ENCODE measurements at regions not wholly inside any gene's neighbourhood (a gene's known extent, or its start where the extent isn't known, plus 50 kb on each side); places are given as distances from the start of the nearest gene placed in this dataset.

- in situ Hi-C loops (cut with MboI) = no loop called here
- FAIRE-seq (peak; percentile 27), DNase-seq (ENCODE audit: low read depth, low spot score) (no peak), ATAC-seq (peak; percentile 71)
- Histone ChIP-seq H3K9me3 (replicated peaks; ENCODE audit: control insufficient read depth, insufficient read depth, low read length) (no peaks in the 10 kb centered on the region; the same call in 2 of the 3 replicates), H3K27ac (ENCODE audit: control insufficient read depth, insufficient read depth) (no peak overlapping the region), H3K4me3 (no peak overlapping the region), H3K4me1 (ENCODE audit: control insufficient read depth, insufficient read depth, low read length) (no peaks in the 10 kb centered on the region), H2AFZ (ENCODE audit: control insufficient read depth, low read depth, low read length) (no peak overlapping the region), H3K9ac (ENCODE audit: control insufficient read depth, insufficient read depth, low read length) (no peak overlapping the region), H3K4me2 (ENCODE audit: control insufficient read depth, insufficient read depth) (no peak overlapping the region), H4K20me1 (ENCODE audit: control insufficient read depth, insufficient read depth) (no peaks in the 10 kb centered on the region), H3K36me3 (ENCODE audit: control insufficient read depth in 2 of 2, insufficient read depth in 2 of 2, low read length in 1 of 2) (no peaks in the 10 kb centered on the region), H3K27me3 (replicated peaks in 1 of 2; ENCODE audit: control insufficient read depth in 2 of 2, insufficient read depth in 2 of 2, low read length in 1 of 2) (no peaks in the 10 kb centered on the region), H3K79me2 (ENCODE audit: control insufficient read depth, insufficient read depth, low read length) (no peaks in the 10 kb centered on the region)
- TF ChIP-seq TCF3 (IDR thresholded peaks at IDR 0.05; ENCODE audit: borderline replicate concordance, insufficient read depth, low read depth, low read length) = no peak
- no peak for TF ChIP-seq HCFC1 (IDR thresholded peaks at IDR 0.05; ENCODE audit: low read length)
- TF ChIP-seq SREBF1 (IDR thresholded peaks at IDR 0.05; ENCODE audit: low read length) = no peak
- no peak for TF ChIP-seq RAD21 (IDR thresholded peaks at IDR 0.05; ENCODE audit: insufficient read depth, low read depth, low read length)
- TF ChIP-seq POLR2AphosphoS2 (IDR thresholded peaks at IDR 0.05; ENCODE audit: low read depth, low read length) = no peak
- no peak for TF ChIP-seq PBX3 (IDR thresholded peaks at IDR 0.05; ENCODE audit: insufficient replicate concordance, low read depth, low read length)
- no peak for TF ChIP-seq DPF2 (IDR thresholded peaks at IDR 0.05)
- no peak for TF ChIP-seq CEBPB (IDR thresholded peaks at IDR 0.05; ENCODE audit: borderline replicate concordance in 1 of 2, low read depth in 2 of 2, low read length in 2 of 2)
- TF ChIP-seq MAX (IDR thresholded peaks at IDR 0.05; ENCODE audit: low read depth, low read length) = no peak
- TF ChIP-seq ZNF217 (IDR thresholded peaks at IDR 0.05) = no peak
- TF ChIP-seq, protein P1, sequence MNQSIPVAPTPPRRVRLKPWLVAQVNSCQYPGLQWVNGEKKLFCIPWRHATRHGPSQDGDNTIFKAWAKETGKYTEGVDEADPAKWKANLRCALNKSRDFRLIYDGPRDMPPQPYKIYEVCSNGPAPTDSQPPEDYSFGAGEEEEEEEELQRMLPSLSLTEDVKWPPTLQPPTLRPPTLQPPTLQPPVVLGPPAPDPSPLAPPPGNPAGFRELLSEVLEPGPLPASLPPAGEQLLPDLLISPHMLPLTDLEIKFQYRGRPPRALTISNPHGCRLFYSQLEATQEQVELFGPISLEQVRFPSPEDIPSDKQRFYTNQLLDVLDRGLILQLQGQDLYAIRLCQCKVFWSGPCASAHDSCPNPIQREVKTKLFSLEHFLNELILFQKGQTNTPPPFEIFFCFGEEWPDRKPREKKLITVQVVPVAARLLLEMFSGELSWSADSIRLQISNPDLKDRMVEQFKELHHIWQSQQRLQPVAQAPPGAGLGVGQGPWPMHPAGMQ (IDR thresholded peaks at IDR 0.05; ENCODE audit: borderline replicate concordance) = no peak
- no peak for TF ChIP-seq POU2F2 (IDR thresholded peaks at IDR 0.05; ENCODE audit: borderline replicate concordance, low read depth, low read length)
- TF ChIP-seq IRF3 (IDR thresholded peaks at IDR 0.05) = no peak
- no peak for TF ChIP-seq RFX5 (IDR thresholded peaks at IDR 0.05; ENCODE audit: low read depth, low read length)
- no peak for TF ChIP-seq FOXK2 (IDR thresholded peaks at IDR 0.05)
- TF ChIP-seq, protein P2, sequence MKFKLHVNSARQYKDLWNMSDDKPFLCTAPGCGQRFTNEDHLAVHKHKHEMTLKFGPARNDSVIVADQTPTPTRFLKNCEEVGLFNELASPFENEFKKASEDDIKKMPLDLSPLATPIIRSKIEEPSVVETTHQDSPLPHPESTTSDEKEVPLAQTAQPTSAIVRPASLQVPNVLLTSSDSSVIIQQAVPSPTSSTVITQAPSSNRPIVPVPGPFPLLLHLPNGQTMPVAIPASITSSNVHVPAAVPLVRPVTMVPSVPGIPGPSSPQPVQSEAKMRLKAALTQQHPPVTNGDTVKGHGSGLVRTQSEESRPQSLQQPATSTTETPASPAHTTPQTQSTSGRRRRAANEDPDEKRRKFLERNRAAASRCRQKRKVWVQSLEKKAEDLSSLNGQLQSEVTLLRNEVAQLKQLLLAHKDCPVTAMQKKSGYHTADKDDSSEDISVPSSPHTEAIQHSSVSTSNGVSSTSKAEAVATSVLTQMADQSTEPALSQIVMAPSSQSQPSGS (IDR thresholded peaks at IDR 0.05; ENCODE audit: low read length) = no peak
- TF ChIP-seq RUNX3 (IDR thresholded peaks at IDR 0.05; ENCODE audit: low read length) = no peak
- ChIA-PET SMC1A (ENCODE audit: uncharacterized antibody, unreplicated experiment) (interaction anchor here (1.3 to 4.9 kb wide), 2 partner anchors 14 to 37 kb away, joined by 3 to 17 read pairs; no protein-coding TSS in a partner anchor), RAD21 (ENCODE audit: unreplicated experiment) (interaction anchor here (1.7 kb wide), 1 partner anchor 16 kb away, joined by 4 read pairs; no protein-coding TSS in a partner anchor), POLR2A (no interaction called here), CTCF (interaction anchor here (1.0 to 1.6 kb wide), 2 partner anchors 11 to 50 kb away, joined by 3 to 4 read pairs; no protein-coding TSS in a partner anchor)
- BruUV-seq (replicated peaks) = no TSS peak
- 3% methylated on average over 2 of the region's 2 CpGs for WGBS (ENCODE audit: insufficient coverage, insufficient replicate concordance, low lambda C conversion rate, missing lambda C conversion rate)
- intact Hi-C loops (cut with micrococcal nuclease; ENCODE audit: unreplicated experiment) = no loop called here
These were observed 1255.6 kb downstream of the DIAPH3 start for GRCh38 chr13:58908019-58908679.
